H1 (cell line): ENCODE measurements at regions not wholly inside any gene's neighbourhood (a gene's known extent, or its start where the extent isn't known, plus 50 kb on each side); places are given as distances from the start of the nearest gene placed in this dataset.

ENCODE experiments used
- CTCF ChIA-PET: fragments of 300-600 bp; sonication (Branson Sonifier 250); formaldehyde crosslinking; loops from one replicate; lab custom pipeline; 2021; ENCODE audit not compliant: partially characterized antibody; lab: Charles Lee
- POLR2A ChIA-PET: fragments of 300-600 bp; sonication (Branson Sonifier 250); formaldehyde crosslinking; loops from one replicate; lab custom pipeline; 2021; ENCODE audit warnings: inconsistent platforms; ENCODE audit not compliant: partially characterized antibody; lab: Charles Lee
- DNase-seq, 2 experiments: peaks; one replicate each; pipeline versions ENCODE4 v3.0.0 to v3.0.0-alpha.2; 2010 to 2022; ENCODE audit warnings: low spot score in 2 of 2, low read depth in 1 of 2, mixed read lengths in 1 of 2
- FAIRE-seq: peaks from 2 replicates; lab custom pipeline; 2011; peaks lifted over from hg19 to GRCh38; lab: Jason Lieb, UNC
- H2AFZ ChIP-seq: 2 replicates; pipeline ENCODE4 v1.8.1; 2012; ENCODE audit warnings: low read length, inconsistent platforms
- H2AK5ac ChIP-seq: 2 replicates; pipeline ENCODE4 v1.6.1; 2013; ENCODE audit warnings: low read depth, low read length
- H2BK120ac ChIP-seq: replicated peaks from 2 replicates; pipeline ENCODE3; 2013; ENCODE audit warnings: low read depth, low read length, inconsistent platforms
- H2BK12ac ChIP-seq: 2 replicates; pipeline ENCODE4 v1.6.1; 2013; ENCODE audit warnings: low read depth, low read length
- H2BK15ac ChIP-seq: 2 replicates; pipeline ENCODE4 v1.6.1; 2013; ENCODE audit warnings: low read length
- H2BK20ac ChIP-seq: 2 replicates; pipeline ENCODE4 v1.6.1; 2013; ENCODE audit warnings: low read length
- H2BK5ac ChIP-seq: 2 replicates; pipeline ENCODE4 v1.6.1; 2013; ENCODE audit warnings: low read depth, low read length
- H3K14ac ChIP-seq: 2 replicates; pipeline ENCODE4 v1.6.1; 2013; ENCODE audit warnings: inconsistent platforms; ENCODE audit not compliant: insufficient read length
- H3K18ac ChIP-seq: 2 replicates; pipeline ENCODE4 v1.6.1; 2013; ENCODE audit warnings: low read length; ENCODE audit errors: extremely low read depth
- H3K23ac ChIP-seq: 2 replicates; pipeline ENCODE4 v1.6.1; 2013; ENCODE audit warnings: inconsistent platforms; ENCODE audit not compliant: insufficient read length
- H3K23me2 ChIP-seq: 2 replicates; pipeline ENCODE4 v1.6.1; 2013; ENCODE audit warnings: low read depth, low read length
- H3K27ac ChIP-seq: 2 replicates; pipeline ENCODE4 v1.6.1; 2011; ENCODE audit warnings: low read depth, low read length, inconsistent platforms
- H3K27me3 ChIP-seq, 4 experiments: replicated peaks in 1 of 4; 1 replicate in 1 of 4; 2 replicates in 3 of 4; pipeline versions ENCODE4 v1.6.1 to v1.8.1; 2011 to 2013; ENCODE audit warnings: low read length in 3 of 4, mild to moderate bottlenecking in 3 of 4, inconsistent platforms in 2 of 4, mixed read lengths in 2 of 4, moderate library complexity in 1 of 4; ENCODE audit not compliant: control insufficient read depth in 3 of 4, insufficient read depth in 3 of 4; ENCODE audit errors: extremely low read depth in 1 of 4
- H3K36me3 ChIP-seq, 4 experiments: 2 replicates each; pipeline versions ENCODE4 v1.6.1 to v1.8.1; 2011 to 2013; ENCODE audit warnings: mild to moderate bottlenecking in 4 of 4, low read length in 3 of 4, moderate library complexity in 2 of 4, control low read depth in 1 of 4, inconsistent platforms in 1 of 4; ENCODE audit not compliant: insufficient read depth in 4 of 4, control insufficient read depth in 2 of 4
- H3K4ac ChIP-seq: replicated peaks from 2 replicates; pipeline ENCODE3; 2013; ENCODE audit warnings: low read length, low read depth, mixed read lengths, inconsistent platforms; ENCODE audit not compliant: insufficient read length
- H3K4me1 ChIP-seq, 4 experiments: replicated peaks in 1 of 4; 1 replicate in 1 of 4; 2 replicates in 3 of 4; pipeline versions ENCODE4 v1.6.1 to v1.8.1; 2011 to 2013; ENCODE audit warnings: low read length in 3 of 4, inconsistent platforms in 2 of 4, mixed read lengths in 1 of 4; ENCODE audit not compliant: insufficient read depth in 4 of 4, control insufficient read depth in 3 of 4
- H3K4me2 ChIP-seq, 2 experiments: 2 replicates each; pipeline versions ENCODE4 v1.6.1 to v1.8.1; 2011 to 2013; ENCODE audit warnings: low read depth in 2 of 2, low read length in 2 of 2, control low read depth in 1 of 2, inconsistent platforms in 1 of 2, mild to moderate bottlenecking in 1 of 2; ENCODE audit not compliant: insufficient read depth in 1 of 2
- H3K4me3 ChIP-seq, 4 experiments: fragments of 200-600, 300-600 bp in 1 of 4; sonication (generic), shearing (Covaris generic), sonication (Bioruptor Twin) in 1 of 4; 2 replicates each; pipeline versions ENCODE4 v1.5.1 to v1.8.1; 2011 to 2016; ENCODE audit warnings: low read length in 4 of 4, low read depth in 3 of 4, control low read depth in 2 of 4, inconsistent platforms in 2 of 4, mild to moderate bottlenecking in 2 of 4, mixed read lengths in 1 of 4, moderate library complexity in 1 of 4; ENCODE audit not compliant: insufficient read depth in 2 of 4; ENCODE audit errors: extremely low read depth in 1 of 4
- H3K56ac ChIP-seq: replicated peaks from 2 replicates; pipeline ENCODE3; 2013; ENCODE audit warnings: low read depth, mild to moderate bottlenecking, mixed read lengths, low read length, inconsistent platforms; ENCODE audit not compliant: insufficient read length
- H3K79me1 ChIP-seq: 2 replicates; pipeline ENCODE4 v1.6.1; 2013; ENCODE audit warnings: low read depth, low read length, control low read depth
- H3K79me2 ChIP-seq, 2 experiments: 2 replicates each; pipeline versions ENCODE4 v1.6.1 to v1.8.1; 2012 to 2013; ENCODE audit warnings: low read length in 2 of 2, mild to moderate bottlenecking in 2 of 2, inconsistent platforms in 1 of 2; ENCODE audit not compliant: insufficient read depth in 2 of 2, control insufficient read depth in 1 of 2
- H3K9ac ChIP-seq, 4 experiments: replicated peaks in 1 of 4; 1 replicate in 1 of 4; 2 replicates in 3 of 4; pipeline versions ENCODE4 v1.6.1 to v1.8.1; 2011 to 2013; ENCODE audit warnings: low read depth in 3 of 4, low read length in 3 of 4, control low read depth in 2 of 4, mild to moderate bottlenecking in 2 of 4, moderate library complexity in 2 of 4, inconsistent platforms in 1 of 4; ENCODE audit errors: extremely low read depth in 1 of 4
- H3K9me3 ChIP-seq, 2 experiments: 2 replicates each; pipeline versions ENCODE4 v1.6.1 to v1.8.1; 2012 to 2013; ENCODE audit warnings: mild to moderate bottlenecking in 2 of 2, moderate library complexity in 2 of 2, control low read depth in 1 of 2, inconsistent platforms in 1 of 2, low read depth in 1 of 2, low read length in 1 of 2, mixed read lengths in 1 of 2; ENCODE audit not compliant: insufficient read depth in 2 of 2
- H4K20me1 ChIP-seq, 2 experiments: replicated peaks in 1 of 2; 2 replicates each; pipeline versions ENCODE3 to v1.8.1; 2011 to 2013; ENCODE audit warnings: inconsistent platforms in 2 of 2, low read length in 2 of 2, mild to moderate bottlenecking in 1 of 2; ENCODE audit not compliant: insufficient read depth in 2 of 2, control insufficient read depth in 1 of 2
- H4K5ac ChIP-seq: 2 replicates; pipeline ENCODE4 v1.6.1; 2013; ENCODE audit warnings: low read length, low read depth, mixed read lengths, inconsistent platforms; ENCODE audit not compliant: insufficient read length
- H4K8ac ChIP-seq: 2 replicates; pipeline ENCODE4 v1.8.0; 2013; ENCODE audit warnings: mild to moderate bottlenecking, moderate library complexity, low read length, inconsistent platforms; ENCODE audit not compliant: insufficient read depth; ENCODE audit errors: extremely low read depth
- H4K91ac ChIP-seq: replicated peaks from 2 replicates; pipeline ENCODE3; 2013; ENCODE audit warnings: low read length, mixed read lengths, inconsistent platforms; ENCODE audit not compliant: insufficient read length
- BCL11A ChIP-seq, 2 experiments: IDR thresholded peaks; one replicate each; pipeline ENCODE4 v1.6.1; 2011; ENCODE audit warnings: low read depth in 2 of 2, low read length in 2 of 2, mild to moderate bottlenecking in 2 of 2
- BRCA1 ChIP-seq: IDR thresholded peaks from 2 replicates; pipeline ENCODE4 v1.6.1; 2012; ENCODE audit warnings: low read depth, low read length, improper control_type of control experiment
- CEBPB ChIP-seq: IDR thresholded peaks from 2 replicates; pipeline ENCODE4 v1.6.1; 2012; ENCODE audit warnings: low read depth, low read length
- CHD1 ChIP-seq: IDR thresholded peaks from 2 replicates; pipeline ENCODE4 v1.6.1; 2012; ENCODE audit warnings: low read depth, low read length, improper control_type of control experiment
- CREB1 ChIP-seq: IDR thresholded peaks from 2 replicates; pipeline ENCODE4 v1.6.1; 2012; ENCODE audit warnings: inconsistent platforms
- FOSL1 ChIP-seq: IDR thresholded peaks from 2 replicates; pipeline ENCODE4 v1.6.1; 2011; ENCODE audit warnings: mild to moderate bottlenecking, low read depth, low read length, moderate library complexity; ENCODE audit not compliant: insufficient read depth
- HDAC2 ChIP-seq, 2 experiments: fragments of 300-600 bp in 1 of 2; sonication (generic) in 1 of 2; IDR thresholded peaks; 2 replicates each; pipeline ENCODE4 v1.6.1; 2011 to 2012; ENCODE audit warnings: low read depth in 2 of 2, low read length in 2 of 2, mild to moderate bottlenecking in 2 of 2, moderate library complexity in 2 of 2, borderline replicate concordance in 1 of 2, inconsistent platforms in 1 of 2
- JUN ChIP-seq: IDR thresholded peaks from 2 replicates; pipeline ENCODE4 v1.6.1; 2011; ENCODE audit warnings: low read depth, mild to moderate bottlenecking, improper control_type of control experiment, low read length
- KDM1A ChIP-seq: fragments of 200-600, 300-600 bp; sonication (generic); IDR thresholded peaks from 2 replicates; pipeline ENCODE4 v1.7.1; 2016; ENCODE audit warnings: mild to moderate bottlenecking, low read length, borderline replicate concordance
- KDM5A ChIP-seq: fragments of 200-600 bp; IDR thresholded peaks from 2 replicates; pipeline ENCODE4 v1.7.1; 2012; ENCODE audit warnings: mild to moderate bottlenecking, low read length, inconsistent platforms, mixed read lengths
- POLR2A ChIP-seq, 2 experiments: IDR thresholded peaks; 1 replicate in 1 of 2; 2 replicates in 1 of 2; pipeline ENCODE4 v1.6.1; 2011; ENCODE audit warnings: low read depth in 2 of 2, low read length in 2 of 2, mild to moderate bottlenecking in 2 of 2; ENCODE audit errors: control extremely low read depth in 1 of 2
- POU5F1 ChIP-seq: IDR thresholded peaks from 2 replicates; pipeline ENCODE4 v1.6.1; 2011; ENCODE audit warnings: low read depth, mild to moderate bottlenecking, low read length, moderate library complexity
- SIX5 ChIP-seq: IDR thresholded peaks from 2 replicates; pipeline ENCODE4 v1.6.1; 2011; ENCODE audit warnings: mild to moderate bottlenecking, low read depth, low read length
- TBP ChIP-seq: IDR thresholded peaks from 2 replicates; pipeline ENCODE4 v1.6.1; 2011; ENCODE audit warnings: low read depth, low read length, improper control_type of control experiment
- WGBS, 2 experiments: shearing (Covaris generic) in 1 of 2; methylation state at CpG; one replicate each; pipeline versions ENCODE4 v1.1.6 to v1.1.7; 2013 to 2015; ENCODE audit warnings: low lambda C conversion rate in 2 of 2, mixed read lengths in 2 of 2, inconsistent platforms in 1 of 2, low coverage in 1 of 2, missing lambda C conversion rate in 1 of 2; ENCODE audit not compliant: insufficient replicate concordance in 2 of 2, insufficient coverage in 1 of 2, insufficient read length in 1 of 2; ENCODE audit errors: extremely low coverage in 1 of 2, missing lambda C conversion rate in 1 of 2; 5-methylcytosine and 5-hydroxymethylcytosine counted together

DNA sequence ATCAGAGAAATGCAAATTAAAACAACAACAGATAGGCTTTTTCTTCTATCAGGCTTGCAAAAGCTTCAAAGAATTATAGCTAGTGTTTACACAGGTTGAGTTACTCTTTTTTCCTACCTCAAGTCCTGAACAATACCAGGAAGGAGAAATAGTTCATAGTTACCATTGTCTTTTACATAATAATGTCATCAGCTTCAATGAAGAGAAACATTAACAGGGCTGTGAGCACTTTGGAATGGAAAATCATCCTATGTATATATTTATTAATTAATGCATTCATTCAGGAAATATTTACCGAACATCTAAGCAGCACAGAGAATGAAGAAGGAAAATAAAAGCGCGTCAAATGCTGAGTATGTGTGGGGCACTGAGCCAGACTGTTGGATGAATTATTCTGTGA lies 197.3 kb downstream of the ZBTB18 start:
- no peak overlapping the region for H3K4ac ChIP-seq
- H4K20me1 ChIP-seq: no peaks in the 10 kb centered on the region
- no peaks in the 10 kb centered on the region for H3K4me1 ChIP-seq
- H3K79me1 ChIP-seq: no peaks in the 10 kb centered on the region
- WGBS, 2 experiments: 95% methylated on average over 3 of the region's 3 CpGs; no CpG with 5 or more reads in 1 of the 2 experiments
- no peak overlapping the region for H2BK12ac ChIP-seq
- no peak overlapping the region for H3K4me3 ChIP-seq
- no peak overlapping the region for H3K27ac ChIP-seq
- no peak overlapping the region for H3K14ac ChIP-seq
- H2AFZ ChIP-seq: no peak overlapping the region
- H3K9me3 ChIP-seq: no peaks in the 10 kb centered on the region
- no peaks in the 10 kb centered on the region for H3K36me3 ChIP-seq
- no peak overlapping the region for H2BK120ac ChIP-seq
- H2BK15ac ChIP-seq: no peak overlapping the region
- no peak overlapping the region for H3K18ac ChIP-seq
- no peak overlapping the region for H3K56ac ChIP-seq
- no peak overlapping the region for H4K5ac ChIP-seq
- FAIRE-seq: no peak
- no peaks in the 10 kb centered on the region for H3K79me2 ChIP-seq
- no peak for DNase-seq
- H4K8ac ChIP-seq: no peak overlapping the region
- no peaks in the 10 kb centered on the region for H3K23me2 ChIP-seq
- ChIA-PET CTCF (interaction anchor here (0.6 kb wide), 2 partner anchors 326 to 624 kb away, joined by 3 to 4 read pairs; no protein-coding TSS in a partner anchor), POLR2A (no interaction called here)
- no peak overlapping the region for H3K4me2 ChIP-seq
- no peak overlapping the region for H2BK20ac ChIP-seq
- no peak overlapping the region for H2BK5ac ChIP-seq
- no peaks in the 10 kb centered on the region for H3K27me3 ChIP-seq
- no peak overlapping the region for H4K91ac ChIP-seq
- H3K23ac ChIP-seq: no peak overlapping the region
- no peak overlapping the region for H3K9ac ChIP-seq
- no peak overlapping the region for H2AK5ac ChIP-seq
- no peak for TF ChIP-seq CHD1
- TF ChIP-seq HDAC2 (IDR thresholded peaks at IDR 0.05; ENCODE audit: borderline replicate concordance in 1 of 2, low read depth in 2 of 2, low read length in 2 of 2): no peak
- TF ChIP-seq BRCA1: no peak
- TF ChIP-seq KDM1A: no peak
- no peak for TF ChIP-seq POU5F1
- TF ChIP-seq BCL11A (IDR thresholded peaks at IDR 0.05; ENCODE audit: low read depth in 2 of 2, low read length in 2 of 2): no peak
- no peak for TF ChIP-seq SIX5
- no peak for TF ChIP-seq FOSL1
- no peak for TF ChIP-seq POLR2A (IDR thresholded peaks at IDR 0.05; ENCODE audit: control extremely low read depth in 1 of 2, low read depth in 2 of 2, low read length in 2 of 2)
- TF ChIP-seq KDM5A: no peak
- no peak for TF ChIP-seq JUN
- no peak for TF ChIP-seq CEBPB
- no peak for TF ChIP-seq TBP
- TF ChIP-seq CREB1: no peak
- TF ChIP-seq, all 59 proteins: peak for 0
